ENCODE measurements at regions not wholly inside any gene's neighbourhood (a gene's known extent, or its start where the extent isn't known, plus 50 kb on each side); places are given as distances from the start of the nearest gene placed in this dataset.

GRCh38 chr6:19501737-19502245, 335.4 kb upstream of the ID4 start:
- TF ChIP-seq CTCF (IDR thresholded peaks at IDR 0.05; ENCODE audit: extremely low read depth in 1 of 2, insufficient read depth in 1 of 2, low read depth in 1 of 2, low read length in 2 of 2): no peak
- TF ChIP-seq POLR2AphosphoS5 (IDR thresholded peaks at IDR 0.05; ENCODE audit: insufficient read depth, low read depth, low read length): no peak

All from endothelial cell of umbilical vein (primary cell).